GM18870 (cell line): ENCODE measurements at regions not wholly inside any gene's neighbourhood (a gene's known extent, or its start where the extent isn't known, plus 50 kb on each side); places are given as distances from the start of the nearest gene placed in this dataset.

Experiments
- ATAC-seq: cut with Tn5 transposase; IDR thresholded peaks from one replicate; pipeline ENCODE4 v1.9.1; 2021; ENCODE audit warnings: moderate library complexity; ENCODE audit not compliant: unreplicated experiment

DNA sequence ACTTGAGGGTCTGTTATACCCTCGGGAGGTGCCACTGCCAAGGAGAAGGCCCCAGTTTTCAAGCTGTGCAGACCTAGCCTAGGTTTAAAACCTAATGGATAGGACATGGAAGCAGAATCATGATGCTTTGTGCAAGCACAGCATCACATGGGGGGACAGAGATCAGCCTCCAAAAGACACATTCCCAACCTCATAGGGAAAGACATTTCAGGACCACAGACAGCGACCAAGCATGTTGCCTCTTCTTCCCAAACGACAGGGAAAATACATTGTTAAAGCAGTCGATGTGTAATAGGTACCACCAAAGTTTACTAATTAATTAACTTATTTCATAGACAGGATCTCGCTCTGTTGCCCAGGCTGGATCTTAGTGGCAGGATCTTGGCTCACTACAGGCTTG, 573.9 kb downstream of the TCERG1L start:
- ATAC-seq = no peak

DNA sequence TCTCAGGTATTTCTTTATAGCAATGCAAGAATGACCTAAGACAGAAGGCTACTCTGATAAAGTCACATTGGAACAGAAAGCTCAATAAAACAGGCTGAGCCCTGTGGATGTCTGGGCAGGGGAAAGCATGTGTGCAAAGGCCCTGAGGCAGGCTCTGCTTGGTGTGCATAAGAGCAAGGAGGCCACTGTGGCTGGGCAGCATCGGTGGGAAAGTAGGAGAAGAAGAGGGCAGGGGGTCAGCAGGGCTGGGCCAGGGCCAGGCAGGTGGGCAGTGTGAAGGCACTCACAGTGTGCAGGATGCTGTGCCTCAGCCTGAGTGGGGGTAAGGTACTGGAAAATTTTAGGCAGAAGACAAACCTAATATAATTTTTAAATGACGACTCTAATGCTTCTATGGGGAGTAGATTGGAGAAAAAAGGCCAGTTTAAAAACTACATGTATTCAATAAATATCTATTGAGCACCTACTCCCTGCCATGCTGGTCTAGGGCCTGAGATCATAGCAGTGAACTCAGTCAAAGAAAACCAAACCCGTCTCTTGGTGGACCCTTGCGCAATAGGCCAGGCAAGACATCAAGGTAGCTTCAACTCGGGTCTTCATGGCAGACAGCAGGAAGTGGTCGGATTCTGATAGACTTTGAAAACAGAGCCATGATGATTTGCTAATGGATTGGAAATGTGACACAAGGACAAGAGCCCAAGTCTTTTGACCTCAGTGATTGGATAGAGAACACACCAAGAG, 572.3 kb downstream of the TCERG1L start:
- ATAC-seq = no peak

DNA sequence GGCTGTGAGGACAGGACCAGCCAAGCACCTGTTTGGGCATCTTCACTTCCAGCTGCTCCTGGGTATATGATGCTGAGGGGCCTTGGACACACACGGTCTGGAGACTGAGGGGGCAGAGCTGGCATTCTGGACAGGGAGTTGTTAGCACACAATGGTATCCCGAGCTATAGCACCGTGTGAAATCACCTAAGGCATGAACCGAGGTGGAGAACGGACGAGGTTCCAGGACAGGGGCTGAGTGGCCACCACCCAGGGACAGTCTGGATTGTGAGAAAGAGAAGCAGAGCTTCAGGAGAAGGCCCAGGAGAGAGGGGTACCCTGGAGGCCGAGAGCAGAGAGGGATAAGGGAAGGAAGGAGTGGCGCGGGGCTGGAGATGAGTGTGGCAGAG, 571.8 kb downstream of the TCERG1L start:
- no peak for ATAC-seq

DNA sequence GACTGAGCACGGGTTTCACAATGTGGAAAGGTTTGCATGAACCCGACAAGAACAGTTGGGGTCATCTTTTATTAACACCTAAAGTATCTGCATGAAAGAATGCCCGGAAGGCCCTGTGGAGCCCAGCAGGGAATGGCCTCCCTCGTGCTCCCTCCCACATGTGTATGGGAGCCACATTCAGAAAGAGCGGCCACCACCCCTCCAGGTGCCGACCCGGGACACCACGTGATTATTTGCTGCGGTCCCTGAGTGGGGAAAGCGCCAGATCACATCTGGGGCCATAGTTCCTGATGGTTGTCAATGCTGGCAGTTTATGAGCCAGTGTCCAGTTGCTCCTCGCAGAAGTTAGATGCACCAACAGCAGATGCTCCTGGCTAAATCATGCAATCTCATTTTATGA, 571.4 kb downstream of the TCERG1L start:
- ATAC-seq = no peak

DNA sequence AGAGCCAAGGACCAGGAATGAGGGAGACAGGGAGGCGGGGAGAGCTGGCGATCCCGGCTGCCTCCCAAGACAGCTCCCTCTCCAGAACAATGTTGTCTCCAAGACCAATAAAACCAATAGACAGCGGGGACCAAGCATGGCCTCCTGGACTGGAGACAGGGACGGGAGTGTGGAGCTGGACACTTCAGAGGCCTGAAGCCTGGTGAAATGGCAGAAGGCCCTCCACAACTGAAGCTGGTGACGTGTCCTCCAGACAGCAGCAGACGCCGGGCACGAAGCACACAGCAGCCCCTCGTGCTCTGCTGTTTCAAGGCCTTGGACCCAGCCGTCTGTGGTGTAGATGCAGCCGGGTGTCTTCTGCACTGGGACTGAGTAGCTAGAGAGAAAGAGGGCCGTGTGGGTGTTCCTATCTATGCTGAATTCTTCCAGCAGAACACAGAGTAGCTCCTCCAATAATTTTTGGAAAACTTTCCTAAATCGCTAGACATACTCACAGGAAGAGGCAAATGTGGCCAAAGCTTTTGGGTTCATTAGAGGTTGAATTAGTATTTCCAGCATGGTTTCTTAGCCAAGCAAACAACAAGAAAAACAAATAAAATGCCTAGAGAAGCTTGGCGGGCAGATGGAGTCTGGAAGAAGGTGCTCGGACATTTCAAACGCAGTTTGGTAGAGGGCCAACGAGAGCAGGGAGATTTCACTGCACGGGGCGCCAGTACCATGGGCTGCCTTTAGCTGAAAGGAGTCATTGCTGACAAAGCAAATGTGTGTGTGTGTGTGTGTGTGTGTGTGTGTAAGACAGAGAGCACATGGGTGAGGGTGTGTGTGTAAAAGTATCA, 570.4 kb downstream of the TCERG1L start:
- no peak for ATAC-seq

DNA sequence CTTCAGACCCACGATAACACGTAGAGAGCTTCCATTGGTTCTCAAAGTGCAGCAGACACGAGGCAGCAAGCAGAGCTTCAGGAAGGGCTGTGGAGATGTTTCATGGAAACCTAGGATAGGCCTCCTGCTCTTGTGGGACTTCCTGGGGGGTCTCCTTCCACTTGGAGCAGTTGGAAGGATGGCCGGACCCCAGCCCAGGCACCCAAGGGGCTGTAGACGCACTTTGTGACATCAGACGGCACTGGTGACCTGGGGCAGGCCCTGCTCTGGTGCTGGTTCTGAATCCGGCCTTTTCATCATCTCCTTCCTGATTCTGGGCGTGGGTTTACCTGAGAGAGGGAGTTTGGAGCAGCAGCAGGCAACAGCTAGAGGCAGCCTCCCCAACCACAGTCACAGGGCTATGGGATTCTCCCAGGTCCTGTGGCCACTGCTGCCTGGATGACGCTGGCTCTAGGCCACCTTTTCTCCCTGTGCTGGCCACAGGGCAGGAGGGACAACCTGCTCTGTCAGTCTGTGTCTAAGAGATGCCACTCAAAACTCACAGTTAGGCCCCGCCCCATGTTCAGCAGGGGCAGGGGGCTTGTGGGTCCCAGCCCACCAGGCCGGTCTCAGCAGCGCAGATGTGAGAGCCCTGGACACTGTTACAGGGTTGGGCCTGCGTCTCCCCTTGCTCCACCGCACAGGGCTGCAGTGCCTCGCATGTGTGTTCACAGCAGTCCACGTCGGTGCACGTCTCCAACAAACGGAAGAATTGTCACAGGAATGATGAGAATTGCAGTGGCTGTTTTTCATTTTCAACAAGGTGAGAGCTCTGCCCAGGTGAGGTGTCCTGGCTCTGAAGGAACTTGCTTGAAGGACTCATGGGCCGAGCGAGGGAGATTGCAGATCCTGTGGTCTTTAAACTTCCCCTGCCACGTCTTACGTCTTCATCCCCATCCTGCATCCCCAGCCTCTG, 569.3 kb downstream of the TCERG1L start:
- no peak for ATAC-seq

DNA sequence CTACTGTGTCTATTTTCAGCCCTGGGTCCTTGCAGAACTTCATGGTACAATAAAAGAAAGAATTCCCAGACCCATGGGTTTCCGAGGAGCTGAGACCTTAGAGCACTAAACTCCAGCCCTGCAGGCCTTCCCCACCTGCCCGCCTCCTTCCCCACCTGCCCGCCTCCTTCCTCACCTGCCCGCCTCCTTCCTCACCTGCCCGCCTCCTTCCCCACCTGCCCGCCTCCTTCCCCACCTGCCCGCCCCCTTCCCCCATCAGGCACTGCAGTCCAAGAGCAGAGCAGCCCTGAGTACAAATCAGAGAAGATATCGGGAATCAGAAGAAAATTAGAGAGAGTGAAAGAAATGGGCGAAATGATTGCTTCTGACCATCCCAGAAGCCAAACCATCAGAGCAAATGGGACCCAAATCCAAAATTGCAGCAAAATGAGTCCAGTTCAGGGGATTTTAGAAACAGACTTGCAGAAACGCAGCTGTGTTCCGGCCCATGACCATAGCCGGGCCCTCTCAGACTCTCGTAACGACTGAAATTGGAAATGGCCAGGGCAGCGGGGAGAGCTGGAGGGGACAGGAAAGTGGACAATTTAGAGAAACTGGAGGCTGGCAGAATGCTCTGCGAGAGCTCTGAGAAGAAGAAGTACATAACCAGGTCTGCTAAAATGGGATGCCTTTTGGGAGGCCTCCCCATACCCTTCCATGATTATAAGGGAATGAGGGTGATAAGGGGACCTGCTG, 568.4 kb downstream of the TCERG1L start:
- no peak for ATAC-seq

DNA sequence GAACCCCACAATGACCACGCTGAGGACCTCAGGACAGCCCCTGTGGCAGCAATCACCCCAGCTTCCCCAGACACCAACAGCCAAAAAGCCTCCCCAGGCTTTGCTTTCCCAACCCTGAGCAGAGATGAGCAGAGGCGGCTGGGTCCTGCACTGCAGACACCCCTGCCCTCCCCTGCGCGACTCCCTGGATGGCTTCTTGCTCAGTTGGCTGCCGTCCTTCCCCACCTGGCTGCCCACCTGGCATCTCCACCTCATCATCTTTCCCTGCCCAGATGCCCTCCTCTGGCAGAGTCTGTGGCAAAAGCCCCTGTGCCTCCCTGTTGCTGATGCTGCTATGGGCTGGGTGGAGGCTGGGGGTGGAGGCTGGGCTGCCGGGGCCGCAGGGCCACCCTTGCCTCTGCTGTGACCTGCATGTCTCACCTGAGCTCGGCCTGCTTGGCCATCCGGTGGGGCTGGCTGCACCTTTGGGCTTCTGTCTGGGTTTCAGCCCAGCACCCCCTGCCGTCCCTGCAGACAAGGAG, 567.7 kb downstream of the TCERG1L start:
- no peak for ATAC-seq

DNA sequence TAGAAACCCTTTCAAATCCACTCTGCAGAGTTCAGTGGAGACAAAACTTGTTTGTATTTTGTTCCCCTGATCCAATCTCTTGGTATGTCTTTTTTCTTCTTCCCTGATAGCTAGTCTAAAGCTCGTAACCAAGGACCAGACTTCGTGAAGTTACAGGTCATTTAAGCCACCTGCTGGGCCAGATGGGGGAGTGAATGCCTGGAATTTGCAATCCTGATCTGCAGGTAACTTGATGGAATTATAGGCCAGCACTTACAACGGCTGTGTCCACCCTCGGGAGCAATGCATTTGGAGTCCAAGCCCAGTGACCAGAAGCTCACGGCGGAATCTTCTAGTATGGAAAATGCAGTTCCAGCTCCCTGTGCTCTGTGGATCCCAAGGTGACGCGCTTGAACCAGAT, 566.9 kb downstream of the TCERG1L start:
- ATAC-seq = no peak

DNA sequence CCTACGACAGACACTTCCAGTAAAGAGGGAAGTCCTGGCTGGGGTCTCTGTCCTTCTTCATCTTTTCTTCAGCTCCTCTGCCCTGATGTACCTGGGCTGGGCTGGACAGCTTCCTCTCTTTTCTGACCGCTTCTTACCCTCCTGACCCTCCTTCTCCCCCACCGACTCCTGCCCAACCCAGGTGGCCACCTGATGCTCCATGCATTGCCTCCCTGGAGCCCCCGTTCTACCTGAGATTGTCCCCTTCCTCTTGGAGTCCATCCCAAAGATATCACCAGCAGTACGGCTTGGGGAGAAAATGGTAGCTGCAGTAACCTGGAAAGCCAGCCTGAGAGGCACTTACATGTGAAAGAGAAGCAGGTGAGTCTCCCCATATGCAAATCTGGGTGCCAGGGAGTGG, 566.3 kb downstream of the TCERG1L start:
- no peak for ATAC-seq

DNA sequence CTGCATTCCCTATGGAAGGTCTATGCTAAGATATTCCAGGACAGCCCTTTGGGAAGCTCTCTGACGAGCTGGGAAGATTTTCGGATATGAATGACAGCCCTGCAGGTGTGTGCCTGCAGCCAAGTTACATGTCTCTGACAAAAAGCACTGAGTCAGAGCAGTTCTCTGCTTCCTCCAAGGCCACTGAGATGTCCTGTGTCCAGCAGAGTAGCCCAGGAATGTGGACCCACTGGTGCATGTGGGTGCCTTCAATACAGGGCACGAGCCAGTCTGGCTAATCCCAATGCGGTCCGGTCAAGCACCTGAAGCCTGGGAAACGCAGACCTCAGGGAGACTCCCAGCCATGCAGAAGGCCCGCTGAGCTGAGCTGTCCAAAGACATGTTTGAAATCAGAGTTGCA, 565.7 kb downstream of the TCERG1L start:
- no peak for ATAC-seq

DNA sequence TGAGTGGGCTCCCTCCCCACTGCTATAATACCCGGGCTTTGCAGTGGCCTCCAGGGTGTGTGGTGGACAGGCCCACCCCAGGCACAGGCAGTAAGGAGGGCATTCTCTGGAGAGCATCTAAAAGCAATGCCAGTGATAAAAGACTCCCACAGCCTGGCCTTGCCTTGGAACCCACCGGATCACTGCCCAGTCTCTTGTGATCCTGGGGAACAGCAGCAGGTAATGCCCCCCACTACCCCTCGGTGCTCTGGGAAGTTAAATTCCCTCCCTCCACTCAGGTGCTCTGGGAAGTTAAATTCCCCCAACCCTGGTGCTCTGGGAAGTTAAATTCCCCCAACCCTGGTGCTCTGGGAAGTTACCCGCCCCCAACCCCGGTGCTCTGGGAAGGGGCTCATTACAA, 565.2 kb downstream of the TCERG1L start:
- no peak for ATAC-seq

DNA sequence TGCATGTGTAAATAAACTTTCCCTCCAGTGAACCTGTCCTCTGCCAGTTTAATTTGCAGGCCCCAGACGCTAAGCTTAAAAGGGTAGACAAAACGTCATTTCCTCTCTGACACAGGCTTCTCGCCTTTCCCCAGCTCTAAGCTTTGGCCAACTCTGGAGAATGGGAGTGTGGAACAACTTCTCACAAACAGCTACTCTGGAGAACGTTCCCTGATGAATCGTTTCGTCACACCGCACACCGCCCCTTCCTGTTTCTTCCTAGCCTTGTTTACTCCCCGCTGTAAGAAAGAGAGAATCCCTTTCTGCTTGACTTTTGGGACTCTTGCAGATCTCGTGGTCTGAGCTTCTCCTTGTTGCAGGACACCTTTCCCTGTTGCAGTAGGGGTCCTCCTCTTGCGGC, 564.2 kb downstream of the TCERG1L start:
- no peak for ATAC-seq

DNA sequence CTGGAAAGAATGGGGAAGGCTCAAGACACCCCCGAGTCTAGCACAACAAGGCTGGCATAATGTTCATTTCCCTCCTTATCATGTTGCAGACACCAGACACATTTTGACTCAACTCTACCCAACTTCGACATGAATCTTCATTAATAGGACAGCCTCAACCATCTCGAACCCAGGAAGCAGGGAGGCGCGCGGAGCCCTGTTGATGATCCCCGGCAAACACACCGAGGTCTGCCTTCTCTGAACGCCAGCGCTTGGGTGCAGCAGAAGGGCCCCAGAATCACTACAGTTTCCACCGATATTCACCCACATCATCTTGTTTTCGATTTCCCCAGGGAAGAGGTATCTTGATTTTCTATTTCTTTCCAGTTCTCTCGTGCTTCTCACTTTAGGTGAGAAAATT, 563.6 kb downstream of the TCERG1L start:
- no peak for ATAC-seq

DNA sequence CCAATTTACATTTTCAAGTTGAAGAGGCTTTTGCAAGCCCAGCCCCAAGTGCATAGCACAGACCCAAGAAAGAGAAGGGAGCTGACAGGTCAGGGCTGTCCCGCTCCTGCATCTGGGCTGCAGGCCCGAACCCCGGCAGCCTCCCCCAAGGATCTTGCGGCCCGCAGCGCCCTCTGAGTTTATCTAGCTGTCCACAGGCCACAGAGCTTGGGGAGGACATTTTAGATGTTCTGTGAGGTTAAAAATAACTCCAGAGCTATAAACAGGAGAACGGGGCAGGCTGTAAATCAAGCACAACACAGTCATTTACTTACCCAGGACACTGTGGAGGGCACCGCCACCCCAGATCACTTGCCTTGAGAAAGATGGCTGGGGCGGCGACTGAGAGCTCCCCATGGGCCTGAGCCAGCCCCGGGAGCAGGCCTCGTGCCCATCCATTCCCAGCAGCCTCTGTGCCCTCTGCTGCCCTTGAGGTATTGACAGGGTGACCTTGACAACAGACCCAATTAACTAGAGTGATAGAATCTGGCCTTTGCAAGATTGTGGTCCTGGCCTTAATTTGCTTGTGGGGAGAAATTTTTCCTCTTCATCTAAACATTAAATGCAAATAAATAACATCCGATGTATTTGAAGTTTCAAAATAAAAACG, 563.0 kb downstream of the TCERG1L start:
- no peak for ATAC-seq

DNA sequence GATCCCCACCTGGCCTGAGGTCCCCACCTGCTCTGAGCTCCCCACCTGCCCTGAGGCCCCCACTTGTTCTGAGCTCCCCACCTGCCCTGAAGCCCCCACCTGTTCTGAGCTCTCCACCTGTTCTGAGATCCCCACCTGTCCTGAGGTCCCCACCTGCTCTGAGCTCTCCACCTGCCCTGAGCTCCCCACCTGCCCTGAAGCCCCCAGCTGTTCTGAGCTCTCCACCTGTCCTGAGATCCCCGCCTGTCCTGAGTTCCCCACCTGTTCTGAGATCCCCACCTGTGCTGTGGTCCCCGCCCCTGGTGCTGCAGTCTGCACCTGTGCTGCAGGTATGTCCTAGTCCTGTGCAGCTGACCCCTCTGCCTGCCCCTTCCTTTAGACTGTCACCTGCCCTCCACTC, 561.6 kb downstream of the TCERG1L start:
- ATAC-seq = no peak

DNA sequence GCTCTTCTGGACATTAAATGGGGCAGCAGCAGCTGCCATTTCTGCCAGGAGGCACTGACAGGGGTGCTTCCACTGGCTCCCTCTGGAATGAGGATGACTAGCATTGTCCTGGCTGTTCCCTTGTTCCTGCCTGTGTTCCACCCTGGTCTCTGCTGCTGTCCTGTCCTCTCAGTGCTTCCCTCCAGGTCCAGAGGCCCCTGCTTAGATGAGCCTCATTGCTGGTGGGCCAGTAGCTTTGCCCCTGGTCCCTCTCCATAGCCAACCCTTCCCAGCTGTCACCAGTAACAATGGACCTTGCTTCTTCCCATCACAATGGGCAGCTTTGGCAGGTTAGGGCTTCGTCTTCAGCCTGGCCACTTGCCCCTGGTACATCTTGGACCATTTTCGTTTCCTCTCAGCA, 561.1 kb downstream of the TCERG1L start:
- no peak for ATAC-seq

DNA sequence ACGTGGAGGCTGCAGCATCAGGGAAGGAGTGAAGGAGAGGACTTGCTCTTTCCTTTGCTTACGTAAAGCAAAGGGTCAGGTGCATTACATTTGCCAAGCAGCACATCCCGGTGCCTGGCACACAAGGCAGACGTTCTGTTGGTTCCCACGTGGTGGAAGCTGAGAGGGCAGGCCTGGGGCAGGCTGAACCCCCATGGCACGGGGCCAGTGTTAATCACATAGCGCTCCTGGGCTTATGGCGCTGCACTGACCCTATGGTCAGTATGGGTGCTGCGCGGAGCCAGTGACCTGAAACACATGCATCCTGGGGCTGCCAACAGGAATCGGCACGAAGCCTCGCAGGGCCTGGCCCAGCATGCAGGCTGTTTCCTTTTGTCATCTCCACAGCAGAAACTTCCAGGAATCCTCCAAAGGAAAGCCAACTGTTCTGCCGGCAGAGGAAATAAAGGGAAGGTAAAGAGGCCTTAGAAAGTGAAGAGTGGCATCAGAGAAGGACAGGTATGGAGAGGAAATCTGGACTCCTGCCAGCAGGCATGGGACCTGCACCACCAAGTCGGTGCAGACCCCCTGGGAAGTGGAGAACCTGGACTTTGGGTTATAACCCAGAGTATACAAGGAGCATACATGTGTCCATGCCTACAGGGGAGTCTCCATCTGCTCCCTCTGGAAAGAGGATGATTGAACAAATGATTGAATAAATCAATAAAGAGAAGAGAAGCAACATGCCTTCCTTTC, 560.2 kb downstream of the TCERG1L start:
- ATAC-seq = no peak

DNA sequence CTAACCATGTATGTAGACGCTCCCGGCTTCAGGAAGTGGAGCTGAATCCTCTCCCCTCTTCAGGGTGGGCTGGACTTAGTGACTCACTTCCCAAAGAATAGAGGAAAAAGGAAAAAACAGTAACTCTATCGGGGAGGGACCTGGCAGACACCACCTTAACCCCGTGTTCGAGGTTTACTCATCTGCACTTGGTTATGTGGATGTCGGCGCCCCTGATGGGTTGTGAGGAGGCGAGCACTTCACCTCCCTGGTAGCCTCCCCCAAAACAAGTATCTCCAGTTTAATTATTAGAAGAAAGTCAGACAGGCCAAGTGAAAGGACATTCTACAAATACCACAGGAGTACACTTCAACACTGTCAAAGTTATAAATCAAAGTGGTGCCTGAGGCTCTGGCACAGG, 559.7 kb downstream of the TCERG1L start:
- ATAC-seq = no peak
